H1 (cell line): ENCODE measurements at regions not wholly inside any gene's neighbourhood (a gene's known extent, or its start where the extent isn't known, plus 50 kb on each side); places are given as distances from the start of the nearest gene placed in this dataset.

ENCODE experiments used
- CTCF ChIA-PET: fragments of 300-600 bp; sonication (Branson Sonifier 250); formaldehyde crosslinking; loops from one replicate; lab custom pipeline; 2021; ENCODE audit not compliant: partially characterized antibody; lab: Charles Lee
- POLR2A ChIA-PET: fragments of 300-600 bp; sonication (Branson Sonifier 250); formaldehyde crosslinking; loops from one replicate; lab custom pipeline; 2021; ENCODE audit warnings: inconsistent platforms; ENCODE audit not compliant: partially characterized antibody; lab: Charles Lee
- DNase-seq, 2 experiments: peaks; one replicate each; pipeline versions ENCODE4 v3.0.0 to v3.0.0-alpha.2; 2010 to 2022; ENCODE audit warnings: low spot score in 2 of 2, low read depth in 1 of 2, mixed read lengths in 1 of 2
- FAIRE-seq: peaks from 2 replicates; lab custom pipeline; 2011; peaks lifted over from hg19 to GRCh38; lab: Jason Lieb, UNC
- H2AFZ ChIP-seq: 2 replicates; pipeline ENCODE4 v1.8.1; 2012; ENCODE audit warnings: low read length, inconsistent platforms
- H2AK5ac ChIP-seq: 2 replicates; pipeline ENCODE4 v1.6.1; 2013; ENCODE audit warnings: low read depth, low read length
- H2BK120ac ChIP-seq: replicated peaks from 2 replicates; pipeline ENCODE3; 2013; ENCODE audit warnings: low read depth, low read length, inconsistent platforms
- H2BK12ac ChIP-seq: 2 replicates; pipeline ENCODE4 v1.6.1; 2013; ENCODE audit warnings: low read depth, low read length
- H2BK15ac ChIP-seq: 2 replicates; pipeline ENCODE4 v1.6.1; 2013; ENCODE audit warnings: low read length
- H2BK20ac ChIP-seq: 2 replicates; pipeline ENCODE4 v1.6.1; 2013; ENCODE audit warnings: low read length
- H2BK5ac ChIP-seq: 2 replicates; pipeline ENCODE4 v1.6.1; 2013; ENCODE audit warnings: low read depth, low read length
- H3K14ac ChIP-seq: 2 replicates; pipeline ENCODE4 v1.6.1; 2013; ENCODE audit warnings: inconsistent platforms; ENCODE audit not compliant: insufficient read length
- H3K18ac ChIP-seq: 2 replicates; pipeline ENCODE4 v1.6.1; 2013; ENCODE audit warnings: low read length; ENCODE audit errors: extremely low read depth
- H3K23ac ChIP-seq: 2 replicates; pipeline ENCODE4 v1.6.1; 2013; ENCODE audit warnings: inconsistent platforms; ENCODE audit not compliant: insufficient read length
- H3K23me2 ChIP-seq: 2 replicates; pipeline ENCODE4 v1.6.1; 2013; ENCODE audit warnings: low read depth, low read length
- H3K27ac ChIP-seq: 2 replicates; pipeline ENCODE4 v1.6.1; 2011; ENCODE audit warnings: low read depth, low read length, inconsistent platforms
- H3K27me3 ChIP-seq, 4 experiments: replicated peaks in 1 of 4; 1 replicate in 1 of 4; 2 replicates in 3 of 4; pipeline versions ENCODE4 v1.6.1 to v1.8.1; 2011 to 2013; ENCODE audit warnings: low read length in 3 of 4, mild to moderate bottlenecking in 3 of 4, inconsistent platforms in 2 of 4, mixed read lengths in 2 of 4, moderate library complexity in 1 of 4; ENCODE audit not compliant: control insufficient read depth in 3 of 4, insufficient read depth in 3 of 4; ENCODE audit errors: extremely low read depth in 1 of 4
- H3K36me3 ChIP-seq, 4 experiments: 2 replicates each; pipeline versions ENCODE4 v1.6.1 to v1.8.1; 2011 to 2013; ENCODE audit warnings: mild to moderate bottlenecking in 4 of 4, low read length in 3 of 4, moderate library complexity in 2 of 4, control low read depth in 1 of 4, inconsistent platforms in 1 of 4; ENCODE audit not compliant: insufficient read depth in 4 of 4, control insufficient read depth in 2 of 4
- H3K4ac ChIP-seq: replicated peaks from 2 replicates; pipeline ENCODE3; 2013; ENCODE audit warnings: low read length, low read depth, mixed read lengths, inconsistent platforms; ENCODE audit not compliant: insufficient read length
- H3K4me1 ChIP-seq, 4 experiments: replicated peaks in 1 of 4; 1 replicate in 1 of 4; 2 replicates in 3 of 4; pipeline versions ENCODE4 v1.6.1 to v1.8.1; 2011 to 2013; ENCODE audit warnings: low read length in 3 of 4, inconsistent platforms in 2 of 4, mixed read lengths in 1 of 4; ENCODE audit not compliant: insufficient read depth in 4 of 4, control insufficient read depth in 3 of 4
- H3K4me2 ChIP-seq, 2 experiments: 2 replicates each; pipeline versions ENCODE4 v1.6.1 to v1.8.1; 2011 to 2013; ENCODE audit warnings: low read depth in 2 of 2, low read length in 2 of 2, control low read depth in 1 of 2, inconsistent platforms in 1 of 2, mild to moderate bottlenecking in 1 of 2; ENCODE audit not compliant: insufficient read depth in 1 of 2
- H3K4me3 ChIP-seq, 4 experiments: fragments of 200-600, 300-600 bp in 1 of 4; sonication (generic), shearing (Covaris generic), sonication (Bioruptor Twin) in 1 of 4; 2 replicates each; pipeline versions ENCODE4 v1.5.1 to v1.8.1; 2011 to 2016; ENCODE audit warnings: low read length in 4 of 4, low read depth in 3 of 4, control low read depth in 2 of 4, inconsistent platforms in 2 of 4, mild to moderate bottlenecking in 2 of 4, mixed read lengths in 1 of 4, moderate library complexity in 1 of 4; ENCODE audit not compliant: insufficient read depth in 2 of 4; ENCODE audit errors: extremely low read depth in 1 of 4
- H3K56ac ChIP-seq: replicated peaks from 2 replicates; pipeline ENCODE3; 2013; ENCODE audit warnings: low read depth, mild to moderate bottlenecking, mixed read lengths, low read length, inconsistent platforms; ENCODE audit not compliant: insufficient read length
- H3K79me1 ChIP-seq: 2 replicates; pipeline ENCODE4 v1.6.1; 2013; ENCODE audit warnings: low read depth, low read length, control low read depth
- H3K79me2 ChIP-seq, 2 experiments: 2 replicates each; pipeline versions ENCODE4 v1.6.1 to v1.8.1; 2012 to 2013; ENCODE audit warnings: low read length in 2 of 2, mild to moderate bottlenecking in 2 of 2, inconsistent platforms in 1 of 2; ENCODE audit not compliant: insufficient read depth in 2 of 2, control insufficient read depth in 1 of 2
- H3K9ac ChIP-seq, 4 experiments: replicated peaks in 1 of 4; 1 replicate in 1 of 4; 2 replicates in 3 of 4; pipeline versions ENCODE4 v1.6.1 to v1.8.1; 2011 to 2013; ENCODE audit warnings: low read depth in 3 of 4, low read length in 3 of 4, control low read depth in 2 of 4, mild to moderate bottlenecking in 2 of 4, moderate library complexity in 2 of 4, inconsistent platforms in 1 of 4; ENCODE audit errors: extremely low read depth in 1 of 4
- H3K9me3 ChIP-seq, 2 experiments: 2 replicates each; pipeline versions ENCODE4 v1.6.1 to v1.8.1; 2012 to 2013; ENCODE audit warnings: mild to moderate bottlenecking in 2 of 2, moderate library complexity in 2 of 2, control low read depth in 1 of 2, inconsistent platforms in 1 of 2, low read depth in 1 of 2, low read length in 1 of 2, mixed read lengths in 1 of 2; ENCODE audit not compliant: insufficient read depth in 2 of 2
- H4K20me1 ChIP-seq, 2 experiments: replicated peaks in 1 of 2; 2 replicates each; pipeline versions ENCODE3 to v1.8.1; 2011 to 2013; ENCODE audit warnings: inconsistent platforms in 2 of 2, low read length in 2 of 2, mild to moderate bottlenecking in 1 of 2; ENCODE audit not compliant: insufficient read depth in 2 of 2, control insufficient read depth in 1 of 2
- H4K5ac ChIP-seq: 2 replicates; pipeline ENCODE4 v1.6.1; 2013; ENCODE audit warnings: low read length, low read depth, mixed read lengths, inconsistent platforms; ENCODE audit not compliant: insufficient read length
- H4K8ac ChIP-seq: 2 replicates; pipeline ENCODE4 v1.8.0; 2013; ENCODE audit warnings: mild to moderate bottlenecking, moderate library complexity, low read length, inconsistent platforms; ENCODE audit not compliant: insufficient read depth; ENCODE audit errors: extremely low read depth
- H4K91ac ChIP-seq: replicated peaks from 2 replicates; pipeline ENCODE3; 2013; ENCODE audit warnings: low read length, mixed read lengths, inconsistent platforms; ENCODE audit not compliant: insufficient read length
- CBX5 ChIP-seq: fragments of 300-800, 300-1000 bp; sonication (generic); IDR thresholded peaks from 2 replicates; pipeline ENCODE4 v1.7.1; 2016; ENCODE audit warnings: antibody characterized with exemption, low read length, low read depth
- WGBS, 2 experiments: shearing (Covaris generic) in 1 of 2; methylation state at CpG; one replicate each; pipeline versions ENCODE4 v1.1.6 to v1.1.7; 2013 to 2015; ENCODE audit warnings: low lambda C conversion rate in 2 of 2, mixed read lengths in 2 of 2, inconsistent platforms in 1 of 2, low coverage in 1 of 2, missing lambda C conversion rate in 1 of 2; ENCODE audit not compliant: insufficient replicate concordance in 2 of 2, insufficient coverage in 1 of 2, insufficient read length in 1 of 2; ENCODE audit errors: extremely low coverage in 1 of 2, missing lambda C conversion rate in 1 of 2; 5-methylcytosine and 5-hydroxymethylcytosine counted together

- FAIRE-seq: no peak
- TF ChIP-seq CBX5: no peak
These were observed 79.1 kb upstream of the FCN1 start for GRCh38 chr9:134996591-134997530.

More at GRCh38 chr9:134996591-134997530, 79.1 kb upstream of the FCN1 start:
- Histone ChIP-seq H4K8ac (no peak overlapping the region), H3K23me2 (no peaks in the 10 kb centered on the region), H2AK5ac (no peak overlapping the region), H3K23ac (no peak overlapping the region), H3K79me1 (no peaks in the 10 kb centered on the region), H3K14ac (no peak overlapping the region), H3K36me3 (no peaks in the 10 kb centered on the region), H3K56ac (no peak overlapping the region), H2BK120ac (no peak overlapping the region), H2BK12ac (no peak overlapping the region), H3K4me2 (no peak overlapping the region), H4K20me1 (no peaks in the 10 kb centered on the region), H2BK5ac (no peak overlapping the region; the same call in 1 of the 2 replicates), H3K18ac (no peak overlapping the region), H2BK20ac (no peak overlapping the region), H4K5ac (no peak overlapping the region), H3K79me2 (no peaks in the 10 kb centered on the region), H2BK15ac (no peak overlapping the region), H2AFZ (no peak overlapping the region), H3K9me3 (peaks cover 37 to 51% of the 10 kb centered on the region in 2 experiments), H3K27me3 (no peaks in the 10 kb centered on the region; a peak in 1 of 7 replicates), H3K27ac (no peak overlapping the region), H4K91ac (no peak overlapping the region), H3K4me1 (peaks cover 0 to 2% (median 0%) of the 10 kb centered on the region in 4 experiments; a peak in 3 of 7 replicates), H3K4me3 (no peak overlapping the region), H3K4ac (no peak overlapping the region), H3K9ac (no peak overlapping the region)
- POLR2A ChIA-PET: no interaction called here
- 82% methylated on average over 24 of the region's 24 CpGs; no CpG with 5 or more reads in 1 of the 2 experiments for WGBS, 2 experiments
- CTCF ChIA-PET: interaction anchor here (0.9 to 1.1 kb wide), 2 partner anchors 12 to 214 kb away, joined by 3 read pairs; no protein-coding TSS in a partner anchor
- no peak for DNase-seq
